Upper lobe of left lung (tissue), 4 donors: ENCODE measurements at regions not wholly inside any gene's neighbourhood (a gene's known extent, or its start where the extent isn't known, plus 50 kb on each side); places are given as distances from the start of the nearest gene placed in this dataset.

Source experiments
- POLR2A ChIP-seq, 4 donors: fragments of 450-650 bp; IDR thresholded peaks; one replicate each; pipeline ENCODE4 v1.5.1; 2016 to 2017; ENCODE audit warnings: antibody characterized with exemption in 4 of 4, mild to moderate bottlenecking in 2 of 4
- POLR2AphosphoS5 ChIP-seq, 2 donors: sonication (generic); formaldehyde crosslinking; IDR thresholded peaks; one replicate each; pipeline ENCODE4 v1.5.1; 2017; ENCODE audit warnings: antibody characterized with exemption in 2 of 2
- TF ChIP-seq, protein P1 (sequence below), 6 experiments: fragments of 450-650 bp in 4 of 6; fragments of 200-600 bp in 2 of 6; sonication (generic) in 2 of 6; IDR thresholded peaks; one replicate each; pipeline ENCODE4 v1.5.1; 2016 to 2019; ENCODE audit warnings: antibody characterized with exemption in 6 of 6

DNA sequence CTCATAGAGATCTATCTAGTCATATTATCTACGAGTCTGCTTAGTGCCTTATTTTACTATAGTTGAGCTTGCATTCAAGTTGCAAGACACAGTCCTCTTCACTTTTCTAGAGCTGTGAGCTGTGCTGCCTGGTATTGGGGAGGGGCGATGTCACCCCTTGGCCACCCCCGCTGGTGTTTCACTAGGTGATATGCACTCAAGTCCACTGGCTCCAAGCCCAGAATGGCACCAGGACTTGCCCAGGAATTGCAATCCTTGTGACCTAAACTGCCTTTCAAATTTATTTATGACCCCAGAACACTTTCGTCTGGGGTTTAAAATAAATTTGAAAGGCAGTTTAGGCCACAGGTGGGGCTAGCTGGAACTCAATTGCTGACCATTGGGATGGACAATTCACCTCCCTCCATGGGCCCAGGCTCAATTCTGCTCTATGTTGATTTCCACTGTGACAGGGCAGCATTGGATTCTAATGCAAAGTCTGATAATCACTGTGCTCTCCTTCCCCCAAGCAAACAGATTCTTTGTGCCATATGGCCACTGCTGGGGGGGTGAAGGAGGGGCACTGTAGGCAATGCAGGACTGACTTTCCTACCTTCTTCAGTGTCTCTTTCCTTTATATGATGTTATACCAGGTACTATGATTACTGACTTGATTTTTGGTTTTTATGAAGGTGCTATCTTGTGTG is 1244.2 kb upstream of the MIR17HG start:
- TF ChIP-seq, protein P1, sequence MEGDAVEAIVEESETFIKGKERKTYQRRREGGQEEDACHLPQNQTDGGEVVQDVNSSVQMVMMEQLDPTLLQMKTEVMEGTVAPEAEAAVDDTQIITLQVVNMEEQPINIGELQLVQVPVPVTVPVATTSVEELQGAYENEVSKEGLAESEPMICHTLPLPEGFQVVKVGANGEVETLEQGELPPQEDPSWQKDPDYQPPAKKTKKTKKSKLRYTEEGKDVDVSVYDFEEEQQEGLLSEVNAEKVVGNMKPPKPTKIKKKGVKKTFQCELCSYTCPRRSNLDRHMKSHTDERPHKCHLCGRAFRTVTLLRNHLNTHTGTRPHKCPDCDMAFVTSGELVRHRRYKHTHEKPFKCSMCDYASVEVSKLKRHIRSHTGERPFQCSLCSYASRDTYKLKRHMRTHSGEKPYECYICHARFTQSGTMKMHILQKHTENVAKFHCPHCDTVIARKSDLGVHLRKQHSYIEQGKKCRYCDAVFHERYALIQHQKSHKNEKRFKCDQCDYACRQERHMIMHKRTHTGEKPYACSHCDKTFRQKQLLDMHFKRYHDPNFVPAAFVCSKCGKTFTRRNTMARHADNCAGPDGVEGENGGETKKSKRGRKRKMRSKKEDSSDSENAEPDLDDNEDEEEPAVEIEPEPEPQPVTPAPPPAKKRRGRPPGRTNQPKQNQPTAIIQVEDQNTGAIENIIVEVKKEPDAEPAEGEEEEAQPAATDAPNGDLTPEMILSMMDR (IDR thresholded peaks at IDR 0.05): no peak
- TF ChIP-seq POLR2A (IDR thresholded peaks at IDR 0.05): no peak
- TF ChIP-seq POLR2AphosphoS5 (IDR thresholded peaks at IDR 0.05): no peak
